Panc1 (cell line): ENCODE measurements at regions not wholly inside any gene's neighbourhood (a gene's known extent, or its start where the extent isn't known, plus 50 kb on each side); places are given as distances from the start of the nearest gene placed in this dataset.

Experiments used
- POLR2AphosphoS5 ChIP-seq: IDR thresholded peaks from 2 replicates; pipeline ENCODE4 v1.6.1; 2012; ENCODE audit warnings: mild to moderate bottlenecking, low read depth, low read length, moderate library complexity
- REST ChIP-seq, 2 experiments: IDR thresholded peaks; 2 replicates each; pipeline ENCODE4 v1.6.1; 2011 to 2012; ENCODE audit warnings: low read depth in 2 of 2, control low read depth in 1 of 2, low read length in 1 of 2, mild to moderate bottlenecking in 1 of 2, moderate library complexity in 1 of 2; ENCODE audit not compliant: insufficient read depth in 1 of 2
- SIN3A ChIP-seq: IDR thresholded peaks from 2 replicates; pipeline ENCODE4 v1.6.1; 2012; ENCODE audit warnings: low read depth, mild to moderate bottlenecking, low read length, moderate library complexity, borderline replicate concordance; ENCODE audit not compliant: insufficient read depth
- TCF7L2 ChIP-seq: IDR thresholded peaks from 2 replicates; pipeline ENCODE4 v1.6.1; 2011; ENCODE audit warnings: mild to moderate bottlenecking, low read depth, low read length, inconsistent platforms
- TF ChIP-seq, protein P1 (sequence below): fragments of 450-650 bp; IDR thresholded peaks from 2 replicates; pipeline ENCODE4 v1.5.1; 2017; ENCODE audit warnings: mild to moderate bottlenecking

DNA sequence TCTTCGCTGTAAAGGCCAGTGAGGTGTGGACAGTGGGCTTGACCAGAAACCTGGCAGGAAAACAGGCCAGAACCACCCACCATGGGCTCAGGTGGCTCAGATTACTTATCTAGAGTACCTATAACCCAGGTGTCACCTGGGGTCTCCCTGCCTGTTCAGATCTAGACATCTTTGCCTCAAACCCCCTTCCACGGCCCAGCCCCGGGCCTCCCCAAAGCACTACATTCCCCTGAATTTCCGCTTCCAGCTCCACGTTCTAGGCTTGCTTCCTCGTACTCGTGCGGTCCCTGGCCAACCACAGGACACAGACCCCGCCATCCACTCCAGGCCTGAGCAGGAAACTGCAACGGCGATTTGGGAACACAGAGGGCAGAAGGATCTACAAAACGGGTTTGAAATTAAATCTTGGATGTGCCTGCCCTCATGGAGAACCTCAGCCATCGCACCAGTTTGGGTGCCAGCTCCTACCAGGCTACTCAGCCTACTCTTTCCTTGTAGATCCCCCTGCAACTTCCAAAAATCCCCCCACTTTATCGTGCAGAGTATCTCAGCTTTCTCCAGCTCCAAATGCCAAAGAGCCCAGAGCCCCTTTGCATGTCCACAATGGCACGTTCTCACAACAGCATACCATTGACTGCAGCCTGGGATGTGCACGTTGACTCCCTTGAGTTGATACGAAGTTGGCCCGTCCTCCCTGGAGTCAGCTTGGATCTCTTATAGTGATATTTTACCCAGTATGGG lies 62.7 kb upstream of the CACUL1 start:
- TF ChIP-seq, protein P1, sequence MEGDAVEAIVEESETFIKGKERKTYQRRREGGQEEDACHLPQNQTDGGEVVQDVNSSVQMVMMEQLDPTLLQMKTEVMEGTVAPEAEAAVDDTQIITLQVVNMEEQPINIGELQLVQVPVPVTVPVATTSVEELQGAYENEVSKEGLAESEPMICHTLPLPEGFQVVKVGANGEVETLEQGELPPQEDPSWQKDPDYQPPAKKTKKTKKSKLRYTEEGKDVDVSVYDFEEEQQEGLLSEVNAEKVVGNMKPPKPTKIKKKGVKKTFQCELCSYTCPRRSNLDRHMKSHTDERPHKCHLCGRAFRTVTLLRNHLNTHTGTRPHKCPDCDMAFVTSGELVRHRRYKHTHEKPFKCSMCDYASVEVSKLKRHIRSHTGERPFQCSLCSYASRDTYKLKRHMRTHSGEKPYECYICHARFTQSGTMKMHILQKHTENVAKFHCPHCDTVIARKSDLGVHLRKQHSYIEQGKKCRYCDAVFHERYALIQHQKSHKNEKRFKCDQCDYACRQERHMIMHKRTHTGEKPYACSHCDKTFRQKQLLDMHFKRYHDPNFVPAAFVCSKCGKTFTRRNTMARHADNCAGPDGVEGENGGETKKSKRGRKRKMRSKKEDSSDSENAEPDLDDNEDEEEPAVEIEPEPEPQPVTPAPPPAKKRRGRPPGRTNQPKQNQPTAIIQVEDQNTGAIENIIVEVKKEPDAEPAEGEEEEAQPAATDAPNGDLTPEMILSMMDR, result no peak
- TF ChIP-seq REST (IDR thresholded peaks at IDR 0.05; ENCODE audit: insufficient read depth in 1 of 2, low read depth in 2 of 2, low read length in 1 of 2), result no peak
- TF ChIP-seq SIN3A, result no peak
- no peak for TF ChIP-seq TCF7L2
- TF ChIP-seq POLR2AphosphoS5, result no peak
